Stimulated activated naive CD8-positive, alpha-beta T cell treated with anti-CD3 and anti-CD28 coated beads, Interleukin-15, Interleukin-2, amounts not matched to agents 100 ng/mL and 50 ng/mL, for 24 hours (primary cell): ENCODE measurements at regions not wholly inside any gene's neighbourhood (a gene's known extent, or its start where the extent isn't known, plus 50 kb on each side); places are given as distances from the start of the nearest gene placed in this dataset.
"Not testable (repeated sequence)": the region's sequence is repeated elsewhere in the genome, so short reads cannot be mapped to it uniquely, and the experiment has no call there.

Experiments used
- H3K27ac Mint-ChIP-seq: one replicate; pipeline ENCODE4 v1.8.0; 2021; ENCODE audit warnings: mild to moderate bottlenecking, mixed read lengths
- H3K27me3 Mint-ChIP-seq: one replicate; pipeline ENCODE4 v1.8.0; 2021; ENCODE audit warnings: mixed read lengths
- H3K36me3 Mint-ChIP-seq: one replicate; pipeline ENCODE4 v1.8.0; 2021; ENCODE audit warnings: low read depth, mixed read lengths
- H3K4me1 Mint-ChIP-seq: one replicate; pipeline ENCODE4 v1.8.0; 2021; ENCODE audit warnings: low read depth, mixed read lengths
- H3K4me3 Mint-ChIP-seq: one replicate; pipeline ENCODE4 v1.8.0; 2021; ENCODE audit warnings: mild to moderate bottlenecking, mixed read lengths
- H3K9me3 Mint-ChIP-seq: one replicate; pipeline ENCODE4 v1.8.0; 2021; ENCODE audit warnings: mixed read lengths

GRCh38 chrX:3842822-3843521 lies 129.5 kb upstream of the PRKX start:
- H3K4me1 Mint-ChIP-seq, H3K27ac Mint-ChIP-seq, H3K9me3 Mint-ChIP-seq, H3K27me3 Mint-ChIP-seq, H3K36me3 Mint-ChIP-seq: not testable (repeated sequence)
- peak overlapping the region; percentile 51 for H3K4me3 Mint-ChIP-seq

- H3K4me1 Mint-ChIP-seq, H3K9me3 Mint-ChIP-seq, H3K36me3 Mint-ChIP-seq, H3K27me3 Mint-ChIP-seq, H3K27ac Mint-ChIP-seq, H3K4me3 Mint-ChIP-seq: not testable (repeated sequence)
Measured at GRCh38 chrX:3838754-3839153, 125.3 kb upstream of the PRKX start.

DNA sequence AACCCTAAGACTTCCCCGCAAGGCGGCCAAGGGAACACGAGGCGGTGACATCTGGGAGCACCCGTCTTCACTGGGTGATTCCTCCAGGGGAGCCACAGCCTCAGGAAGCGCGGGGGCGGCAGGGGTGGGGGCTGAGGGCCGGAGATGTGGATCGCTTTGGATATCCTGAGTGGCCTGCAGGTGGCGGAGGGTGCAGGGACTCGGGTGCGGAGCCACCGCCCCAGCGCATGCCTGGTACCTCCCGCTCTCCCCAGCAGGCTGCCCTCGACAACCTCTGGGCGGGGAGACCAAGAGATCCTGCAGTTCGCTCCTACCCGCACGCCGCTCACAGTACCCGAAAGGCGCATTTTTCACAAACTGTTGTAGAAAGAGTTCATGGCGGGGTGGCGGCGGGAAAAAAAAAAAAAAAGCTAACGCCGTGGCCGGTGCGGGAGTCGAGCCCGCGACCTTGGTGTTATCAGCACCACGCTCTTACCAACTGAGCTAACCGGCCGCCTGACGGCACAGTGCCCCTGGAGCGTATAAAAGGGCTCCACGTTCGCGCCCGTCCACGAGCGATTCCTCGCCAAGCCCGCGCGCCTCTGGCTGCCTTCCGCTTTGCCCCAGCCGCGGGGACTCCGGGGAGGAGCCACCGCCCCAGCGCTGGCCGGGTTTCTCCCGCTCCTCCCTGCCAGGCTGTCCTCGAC lies 124.7 kb upstream of the PRKX start:
- H3K9me3 Mint-ChIP-seq, H3K4me3 Mint-ChIP-seq, H3K36me3 Mint-ChIP-seq, H3K4me1 Mint-ChIP-seq, H3K27me3 Mint-ChIP-seq, H3K27ac Mint-ChIP-seq: not testable (repeated sequence)

- not testable (repeated sequence) for H3K9me3 Mint-ChIP-seq, H3K27ac Mint-ChIP-seq, H3K4me1 Mint-ChIP-seq
Measured at GRCh38 chrX:3837211-3837610, 123.8 kb upstream of the PRKX start.

GRCh38 chrX:3833761-3834542 lies 120.5 kb upstream of the PRKX start:
- not testable (repeated sequence) for H3K27ac Mint-ChIP-seq, H3K4me3 Mint-ChIP-seq, H3K4me1 Mint-ChIP-seq, H3K9me3 Mint-ChIP-seq, H3K36me3 Mint-ChIP-seq, H3K27me3 Mint-ChIP-seq

More at GRCh38 chrX:3837211-3837610, 123.8 kb upstream of the PRKX start:
- H3K36me3 Mint-ChIP-seq, H3K4me3 Mint-ChIP-seq, H3K27me3 Mint-ChIP-seq: not testable (repeated sequence)

GRCh38 chrX:3830020-3830419 lies 116.6 kb upstream of the PRKX start:
- H3K27me3 Mint-ChIP-seq, H3K4me3 Mint-ChIP-seq, H3K4me1 Mint-ChIP-seq, H3K27ac Mint-ChIP-seq, H3K36me3 Mint-ChIP-seq, H3K9me3 Mint-ChIP-seq: not testable (repeated sequence)

GRCh38 chrX:3829041-3829531 lies 115.6 kb upstream of the PRKX start:
- not testable (repeated sequence) for H3K27me3 Mint-ChIP-seq, H3K4me3 Mint-ChIP-seq, H3K4me1 Mint-ChIP-seq, H3K27ac Mint-ChIP-seq, H3K9me3 Mint-ChIP-seq, H3K36me3 Mint-ChIP-seq

DNA sequence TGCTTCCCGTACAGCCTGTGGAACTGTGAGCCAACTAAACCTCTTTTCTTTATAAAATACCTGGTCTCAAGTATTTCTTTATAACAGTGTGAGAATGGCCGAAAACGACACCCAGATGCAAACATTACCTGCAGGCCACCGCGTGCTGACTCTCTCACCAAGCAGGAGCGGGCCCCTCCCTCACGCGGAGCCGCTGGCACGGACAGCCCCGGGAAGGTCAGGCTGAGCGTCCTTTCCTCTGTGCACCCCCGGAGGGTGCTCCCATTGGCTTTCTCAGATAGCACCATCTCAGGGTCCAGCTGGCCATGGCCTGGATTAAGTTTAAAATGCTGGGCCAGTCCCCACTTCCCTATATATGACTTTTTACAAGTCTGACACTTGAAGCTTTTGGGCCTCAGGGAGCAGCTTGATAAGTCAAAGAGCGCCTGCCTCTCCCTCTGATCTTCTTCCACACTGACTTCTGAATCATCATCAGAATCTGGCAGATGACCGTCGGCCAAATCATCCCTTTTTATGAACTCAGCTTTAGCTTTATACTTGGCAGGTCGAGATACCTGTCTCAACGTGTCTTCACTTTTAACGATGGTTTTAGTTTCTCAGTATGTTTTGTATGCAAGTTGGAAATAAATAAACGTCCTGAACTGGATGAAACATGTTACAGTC lies 115.1 kb upstream of the PRKX start:
- not testable (repeated sequence) for H3K9me3 Mint-ChIP-seq, H3K27ac Mint-ChIP-seq, H3K4me1 Mint-ChIP-seq, H3K4me3 Mint-ChIP-seq, H3K27me3 Mint-ChIP-seq, H3K36me3 Mint-ChIP-seq

- not testable (repeated sequence) for H3K4me3 Mint-ChIP-seq, H3K27ac Mint-ChIP-seq, H3K4me1 Mint-ChIP-seq, H3K27me3 Mint-ChIP-seq, H3K9me3 Mint-ChIP-seq
- H3K36me3 Mint-ChIP-seq = peaks cover 22% of the 10 kb centered on the region
Measured at GRCh38 chrX:3824008-3824407, 110.6 kb upstream of the PRKX start.

DNA sequence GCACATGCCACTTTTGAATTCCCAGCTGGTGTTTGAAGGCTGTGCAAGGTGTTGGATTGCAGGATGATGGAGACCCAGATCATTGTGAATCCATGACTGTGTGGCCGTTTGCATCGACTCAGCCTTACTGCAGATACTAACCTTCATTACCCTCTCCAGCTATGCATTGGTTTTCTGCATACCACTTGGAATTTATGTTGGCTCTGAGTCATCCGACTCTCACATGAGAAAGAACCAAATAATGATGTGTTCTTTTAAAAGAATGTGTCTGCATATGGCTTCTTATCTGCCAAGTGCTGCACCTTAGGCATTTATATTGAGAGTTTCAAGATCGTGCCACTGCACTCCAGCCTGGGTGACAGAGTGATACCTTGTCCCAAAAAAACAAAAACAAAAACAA lies 106.7 kb upstream of the PRKX start:
- Mint-ChIP-seq H3K4me3 (no peak overlapping the region), H3K9me3 (no peaks in the 10 kb centered on the region), H3K27me3 (no peaks in the 10 kb centered on the region), H3K36me3 (peaks cover 29% of the 10 kb centered on the region), H3K4me1 (peaks cover 10% of the 10 kb centered on the region), H3K27ac (peak overlapping the region; percentile 26)

DNA sequence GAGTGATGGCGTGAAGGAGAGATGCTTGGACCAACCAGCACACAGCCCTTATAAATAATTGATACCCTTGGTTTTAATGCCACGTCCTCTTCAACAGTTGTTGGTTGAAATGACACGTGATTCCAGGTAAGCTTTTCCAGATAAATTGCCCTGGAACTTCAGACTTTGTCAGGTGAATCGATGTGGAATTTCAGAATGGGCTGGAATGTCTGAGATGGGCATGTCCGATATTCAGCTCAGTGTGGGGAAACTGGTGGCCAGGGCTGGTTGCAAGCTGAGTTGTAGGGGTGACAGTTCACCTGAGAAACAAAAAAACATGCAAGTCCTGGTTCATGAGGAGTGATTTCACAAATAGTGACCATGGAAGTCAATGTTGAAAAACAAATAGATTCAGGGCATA lies 104.0 kb upstream of the PRKX start:
- not testable (repeated sequence) for H3K9me3 Mint-ChIP-seq, H3K4me3 Mint-ChIP-seq, H3K4me1 Mint-ChIP-seq, H3K27me3 Mint-ChIP-seq, H3K27ac Mint-ChIP-seq
- H3K36me3 Mint-ChIP-seq = peaks cover 21% of the 10 kb centered on the region

GRCh38 chrX:3815896-3816664 lies 102.6 kb upstream of the PRKX start:
- Mint-ChIP-seq H3K4me1 (peaks cover 15% of the 10 kb centered on the region), H3K27me3 (no peaks in the 10 kb centered on the region), H3K9me3 (no peaks in the 10 kb centered on the region), H3K4me3 (peak overlapping the region; percentile 74), H3K27ac (peak overlapping the region; percentile 70), H3K36me3 (peaks cover 17% of the 10 kb centered on the region)

DNA sequence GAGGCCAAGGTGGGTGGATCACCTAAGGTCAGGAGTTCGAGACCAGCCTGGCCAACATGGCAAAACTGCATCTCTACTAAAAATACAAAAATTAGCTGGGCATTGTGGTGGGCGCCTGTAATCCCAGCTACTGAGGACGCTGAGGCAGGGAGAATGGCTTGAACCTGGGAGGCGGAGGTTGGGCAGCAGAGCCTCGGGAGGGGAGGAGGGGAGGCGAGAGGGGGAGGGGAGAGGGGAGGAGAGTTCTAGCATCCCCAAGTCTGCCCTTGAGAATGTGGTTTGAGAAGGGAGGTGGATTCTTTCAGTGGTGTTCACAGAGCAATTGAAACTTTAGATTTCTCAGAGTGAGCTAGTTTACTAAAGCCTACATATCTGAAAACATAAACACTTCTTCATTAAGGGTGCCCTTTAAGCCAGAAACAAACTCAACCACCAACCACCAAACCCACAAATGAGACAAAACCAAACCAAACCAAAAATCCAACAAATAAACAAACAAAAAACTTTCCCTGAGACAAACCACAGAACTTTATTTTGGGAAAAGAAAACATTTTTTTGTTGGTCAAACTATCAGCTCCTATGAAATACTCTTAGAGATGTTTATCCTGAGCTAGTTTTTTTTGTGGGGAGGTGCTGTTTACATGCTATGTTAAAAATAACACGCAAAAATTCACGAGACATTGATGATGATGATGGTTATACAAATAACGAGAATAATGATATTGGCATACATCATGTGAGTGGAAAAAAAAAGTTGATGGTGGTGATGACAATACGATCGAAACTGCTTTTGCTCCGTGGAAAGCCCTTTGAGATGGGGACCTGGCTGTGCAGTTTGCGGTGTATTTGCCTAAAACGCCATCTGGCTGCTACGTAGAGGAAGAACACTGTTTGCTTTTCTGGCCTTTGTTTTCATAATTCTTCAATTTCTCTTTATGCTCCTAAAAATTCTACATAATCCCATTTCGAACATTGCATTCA lies 98.2 kb upstream of the PRKX start:
- H3K4me3 Mint-ChIP-seq = no peak overlapping the region
- H3K27me3 Mint-ChIP-seq = peaks cover 10% of the 10 kb centered on the region
- H3K36me3 Mint-ChIP-seq = no peaks in the 10 kb centered on the region
- H3K4me1 Mint-ChIP-seq = peaks cover 11% of the 10 kb centered on the region
- peak overlapping the region; percentile 45 for H3K27ac Mint-ChIP-seq
- H3K9me3 Mint-ChIP-seq = no peaks in the 10 kb centered on the region

DNA sequence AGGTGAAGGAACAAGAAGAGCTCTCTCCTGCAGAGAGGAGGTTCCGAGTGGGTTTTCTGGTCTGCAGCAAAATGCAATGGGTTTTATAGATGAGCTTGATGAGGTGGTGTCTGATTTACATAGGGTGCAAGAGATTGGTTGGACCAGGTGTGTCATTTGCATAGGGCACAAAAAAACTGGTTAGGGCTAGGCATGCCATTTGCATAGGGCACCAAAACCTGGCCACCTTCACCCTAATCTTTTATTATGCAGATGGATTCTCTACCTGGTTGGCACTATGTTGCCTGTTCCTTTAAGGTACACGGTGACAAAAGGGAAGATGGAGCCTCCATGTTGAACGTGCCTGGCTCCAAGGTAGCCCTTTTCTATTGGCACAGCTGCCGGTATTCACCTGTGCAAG lies 94.5 kb upstream of the PRKX start:
- Mint-ChIP-seq H3K27ac (no peak overlapping the region), H3K27me3 (peaks cover 10% of the 10 kb centered on the region), H3K36me3 (no peaks in the 10 kb centered on the region), H3K9me3 (no peaks in the 10 kb centered on the region), H3K4me3 (no peak overlapping the region), H3K4me1 (peaks cover 11% of the 10 kb centered on the region)
